ENCODE measurements at regions not wholly inside any gene's neighbourhood (a gene's known extent, or its start where the extent isn't known, plus 50 kb on each side); places are given as distances from the start of the nearest gene placed in this dataset.

- Mint-ChIP-seq H3K4me3 (no peak overlapping the region), H3K27me3 (ENCODE audit: insufficient read depth, low read depth, poor library complexity) (peaks cover 2% of the 10 kb centered on the region), H3K9me3 (no peaks in the 10 kb centered on the region), H3K36me3 (ENCODE audit: low read depth) (no peaks in the 10 kb centered on the region), H3K27ac (no peak overlapping the region), H3K4me1 (no peaks in the 10 kb centered on the region)
- no peaks in the 10 kb centered on the region for H3K36me3 ChIP-seq (ENCODE audit: insufficient read depth)
- H3K27ac ChIP-seq (ENCODE audit: low read depth) = no peak overlapping the region
- H3K4me1 ChIP-seq (ENCODE audit: insufficient read depth) = no peaks in the 10 kb centered on the region
- no peak overlapping the region for H3K4me3 ChIP-seq
- no peak overlapping the region for H3K4me2 ChIP-seq
- no peaks in the 10 kb centered on the region for H4K20me1 ChIP-seq (replicated peaks; ENCODE audit: insufficient read depth)
- no peaks in the 10 kb centered on the region for H3F3A ChIP-seq (replicated peaks; ENCODE audit: low read depth)
- ATAC-seq (no peak), DNase-seq (ENCODE audit: low spot score) (no peak)
- H3K27me3 ChIP-seq (ENCODE audit: insufficient read depth) = no peaks in the 10 kb centered on the region
- H3K79me2 ChIP-seq (replicated peaks; ENCODE audit: insufficient read depth) = no peaks in the 10 kb centered on the region
- TF ChIP-seq ETS1 (IDR thresholded peaks at IDR 0.05) (no peak), EZH2 (IDR thresholded peaks at IDR 0.05; ENCODE audit: low read depth, unreplicated experiment) (no peak), ZNF114 (CRISPR knock-in tag; IDR thresholded peaks at IDR 0.05) (no peak), JUNB (IDR thresholded peaks at IDR 0.05; ENCODE audit: unreplicated experiment) (no peak), ZNF462 (CRISPR knock-in tag; IDR thresholded peaks at IDR 0.05) (no peak), STAT1 (IDR thresholded peaks at IDR 0.05; ENCODE audit: unreplicated experiment) (no peak), POLR2AphosphoS5 (IDR thresholded peaks at IDR 0.05; ENCODE audit: low read depth) (no peak), REST (IDR thresholded peaks at IDR 0.05; ENCODE audit: unreplicated experiment) (no peak), ZNF331 (CRISPR knock-in tag; IDR thresholded peaks at IDR 0.05; ENCODE audit: low read depth) (no peak), EZH2phosphoT487 (IDR thresholded peaks at IDR 0.05; ENCODE audit: unreplicated experiment) (no peak), CTCF (conservative IDR thresholded peaks at IDR 0.05; ENCODE audit: low read depth in 2 of 2) (no peak), CREB1 (CRISPR knock-in tag; IDR thresholded peaks at IDR 0.05; ENCODE audit: low read depth) (no peak), NANOG (IDR thresholded peaks at IDR 0.05; ENCODE audit: borderline replicate concordance) (no peak)
- no peaks in the 10 kb centered on the region for H3K9me2 ChIP-seq (ENCODE audit: insufficient read depth)
- H2AFZ ChIP-seq = no peak overlapping the region
Observed at GRCh38 chr5:54829676-54830535, 155.5 kb downstream of the ESM1 start.

All from GM23338 (cell line).